ENCODE measurements at regions not wholly inside any gene's neighbourhood (a gene's known extent, or its start where the extent isn't known, plus 50 kb on each side); places are given as distances from the start of the nearest gene placed in this dataset.

DNA sequence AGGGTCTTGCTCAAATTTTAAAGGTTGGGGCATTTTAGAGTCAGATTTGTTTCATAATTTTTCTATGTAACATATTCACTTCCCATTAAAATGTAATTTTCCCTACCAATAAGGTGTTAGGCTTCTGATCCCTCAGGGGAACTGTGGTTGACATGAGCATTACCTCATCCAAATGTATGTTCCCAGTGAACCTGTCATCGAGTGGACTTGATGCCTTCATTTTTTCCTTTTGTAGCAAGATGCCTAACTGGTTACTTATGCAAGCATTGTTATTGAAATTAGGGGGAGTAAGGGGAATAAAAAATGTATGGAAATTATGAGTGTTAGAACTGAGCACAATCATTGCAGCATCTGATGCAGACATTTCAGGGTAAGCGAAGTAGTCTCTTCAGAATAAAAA is 360.5 kb downstream of the BCKDHB start:
- TF ChIP-seq POLR2A (IDR thresholded peaks at IDR 0.05; ENCODE audit: low read length) (no peak), GATA1 (IDR thresholded peaks at IDR 0.05; ENCODE audit: low read depth, low read length) (no peak)

Data from erythroblast (primary cell).